DMS79 (cell line): ENCODE measurements at regions not wholly inside any gene's neighbourhood (a gene's known extent, or its start where the extent isn't known, plus 50 kb on each side); places are given as distances from the start of the nearest gene placed in this dataset.
A peak's percentile ranks its signal among the peaks of the same experiment; 100 is the strongest.
"Not testable (repeated sequence)": the region's sequence is repeated elsewhere in the genome, so short reads cannot be mapped to it uniquely, and the experiment has no call there.

ENCODE experiments used
- DNase-seq: peaks from one replicate; lab custom pipeline; 2025; lab: John Stamatoyannopoulos, UW

GRCh38 chr2:58508006-58508405 lies 266.9 kb upstream of the FANCL start:
- no peak for DNase-seq

- no peak for DNase-seq
Observed at GRCh38 chr2:58503918-58504317, 262.8 kb upstream of the FANCL start.

- no peak for DNase-seq
Observed at GRCh38 chr2:58502931-58503330, 261.8 kb upstream of the FANCL start.

- DNase-seq, result no peak
Observed at GRCh38 chr2:58501371-58502160, 260.4 kb upstream of the FANCL start.

GRCh38 chr2:58497168-58497567 lies 256.0 kb upstream of the FANCL start:
- DNase-seq, result no peak

- DNase-seq, result no peak
Observed at GRCh38 chr2:58495806-58496205, 254.7 kb upstream of the FANCL start.

GRCh38 chr2:58494071-58494501 lies 253.0 kb upstream of the FANCL start:
- DNase-seq, result no peak

GRCh38 chr2:58484629-58485028 lies 243.5 kb upstream of the FANCL start:
- no peak for DNase-seq

- no peak for DNase-seq
Observed at GRCh38 chr2:58484221-58484620, 243.1 kb upstream of the FANCL start.

- no peak for DNase-seq
Observed at GRCh38 chr2:58483307-58483706, 242.2 kb upstream of the FANCL start.

GRCh38 chr2:58481670-58482069 lies 240.5 kb upstream of the FANCL start:
- no peak for DNase-seq

- no peak for DNase-seq
Observed at GRCh38 chr2:58480141-58480540, 239.0 kb upstream of the FANCL start.

GRCh38 chr2:58479535-58480140 lies 238.5 kb upstream of the FANCL start:
- peak; percentile 35 for DNase-seq

- DNase-seq, result no peak
Observed at GRCh38 chr2:58476556-58476955, 235.4 kb upstream of the FANCL start.

- DNase-seq, result no peak
Observed at GRCh38 chr2:58475756-58476155, 234.6 kb upstream of the FANCL start.

GRCh38 chr2:58473165-58473564 lies 232.0 kb upstream of the FANCL start:
- no peak for DNase-seq

- no peak for DNase-seq
Observed at GRCh38 chr2:58466804-58467203, 225.7 kb upstream of the FANCL start.

- not testable (repeated sequence) for DNase-seq
Observed at GRCh38 chr2:58466021-58466420, 224.9 kb upstream of the FANCL start.

- no peak for DNase-seq
Observed at GRCh38 chr2:58460670-58461069, 219.5 kb upstream of the FANCL start.

GRCh38 chr2:58449286-58450010 lies 208.3 kb upstream of the FANCL start:
- no peak for DNase-seq

GRCh38 chr2:58448845-58449244 lies 207.7 kb upstream of the FANCL start:
- no peak for DNase-seq

- DNase-seq, result no peak
Observed at GRCh38 chr2:58448065-58448507, 207.0 kb upstream of the FANCL start.

- no peak for DNase-seq
Observed at GRCh38 chr2:58447586-58447985, 206.5 kb upstream of the FANCL start.
